HG03354 (cell line): ENCODE measurements at regions not wholly inside any gene's neighbourhood (a gene's known extent, or its start where the extent isn't known, plus 50 kb on each side); places are given as distances from the start of the nearest gene placed in this dataset.
"Not testable (repeated sequence)": the region's sequence is repeated elsewhere in the genome, so short reads cannot be mapped to it uniquely, and the experiment has no call there.

Source experiments
- ATAC-seq: cut with Tn5 transposase; IDR thresholded peaks from one replicate; pipeline ENCODE4 v1.9.1; 2021; ENCODE audit warnings: mild to moderate bottlenecking; ENCODE audit not compliant: unreplicated experiment, poor library complexity, severe bottlenecking

DNA sequence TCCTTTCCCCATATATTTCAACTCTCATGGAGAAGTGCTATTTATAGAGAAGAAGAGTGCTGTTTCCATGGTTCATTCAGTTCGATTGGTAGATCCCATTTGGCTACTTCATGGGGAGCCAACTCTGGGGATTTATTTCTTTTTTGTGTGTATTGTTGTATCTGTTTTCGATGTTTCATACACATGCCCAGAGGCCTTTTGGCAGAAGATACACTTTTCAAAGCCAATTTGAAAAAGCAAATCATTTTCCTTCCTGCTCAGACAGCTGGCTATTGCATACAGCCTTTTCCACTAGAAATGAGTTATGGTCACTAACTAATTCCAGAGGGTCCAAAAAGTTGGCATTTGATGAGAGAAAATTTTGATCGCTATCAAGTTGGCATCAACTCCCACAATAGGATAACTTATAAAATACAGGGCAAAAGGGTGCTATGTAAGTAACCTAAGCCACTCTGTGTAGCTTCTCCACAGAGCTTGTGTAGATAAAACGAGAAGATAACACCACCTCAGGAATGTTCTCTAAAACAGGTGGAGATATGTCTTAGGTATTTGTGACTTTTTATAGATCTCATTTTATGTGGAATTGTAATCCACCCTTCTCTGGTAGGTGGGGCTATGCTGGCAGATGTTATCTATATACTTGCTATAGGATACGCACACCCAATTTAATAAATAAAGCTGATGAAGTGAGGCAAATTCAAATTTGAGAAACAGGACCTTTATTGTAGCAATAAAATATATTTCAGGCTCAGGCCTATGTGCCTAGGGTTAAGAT lies 798.5 kb downstream of the SATB2 start:
- ATAC-seq = no peak

DNA sequence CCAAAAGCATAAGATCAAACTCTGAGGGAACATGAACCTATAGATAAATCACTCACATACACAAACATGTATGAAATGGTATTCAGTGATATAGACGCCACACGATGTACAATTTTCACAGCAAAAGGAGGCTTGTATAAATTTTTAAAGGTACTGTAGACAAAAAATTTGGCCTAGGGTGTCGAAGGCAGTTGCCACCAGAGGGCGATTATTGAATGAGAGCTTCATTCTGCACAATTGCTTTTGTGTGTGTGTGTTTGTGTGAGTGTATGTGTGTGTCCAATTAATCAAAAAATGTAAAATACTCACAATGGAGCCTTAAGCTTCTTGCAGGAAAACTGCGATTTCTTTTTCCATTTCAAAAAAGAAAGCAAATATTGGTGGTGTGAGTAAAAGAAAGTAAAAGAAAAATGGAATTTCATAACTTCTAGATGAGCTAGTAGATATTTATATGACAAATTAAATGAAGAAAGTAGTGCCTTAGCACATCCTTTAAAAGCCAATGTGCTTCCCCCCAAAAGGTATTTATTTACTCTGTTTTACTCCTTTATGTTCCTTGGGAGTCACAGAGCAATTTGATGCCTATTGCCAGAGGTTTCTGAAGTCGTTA lies 800.1 kb downstream of the SATB2 start:
- ATAC-seq = no peak

DNA sequence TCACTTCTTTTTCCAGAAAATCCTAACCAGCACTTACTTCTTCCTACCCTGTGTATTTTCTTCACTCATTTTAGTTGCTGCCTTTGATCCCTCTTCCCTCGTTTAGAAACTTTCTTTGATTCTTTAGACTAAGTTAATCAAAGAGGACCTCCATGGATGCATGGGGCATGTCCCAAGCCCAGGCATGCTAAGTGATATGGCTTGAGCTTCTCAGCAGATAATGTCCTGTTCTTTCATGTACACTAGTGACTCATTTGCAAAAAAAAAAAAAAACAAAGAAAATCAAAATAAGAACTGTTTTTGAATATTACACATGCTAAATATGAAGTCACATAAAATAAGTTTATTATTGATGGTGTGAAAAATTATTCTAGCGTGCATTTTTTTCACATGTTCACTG lies 800.9 kb downstream of the SATB2 start:
- ATAC-seq = no peak

DNA sequence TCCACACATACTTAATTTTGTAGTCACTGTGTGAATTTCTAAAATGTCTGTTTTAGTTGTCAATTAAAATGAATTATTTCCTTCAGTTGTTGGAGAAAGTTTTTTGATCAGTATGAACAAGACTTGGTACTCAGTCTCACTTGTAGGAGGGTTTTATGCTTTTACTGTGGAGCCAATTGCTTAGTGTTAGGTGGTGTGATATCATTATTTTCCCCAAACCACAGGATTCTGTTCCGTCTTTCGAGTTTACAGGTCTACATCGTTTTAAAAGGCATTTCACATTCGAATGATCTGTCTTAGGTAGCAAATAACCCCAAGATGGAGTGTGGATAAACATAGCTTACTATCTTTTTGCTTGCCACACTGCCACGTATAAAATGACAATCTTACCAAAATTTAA lies 803.1 kb downstream of the SATB2 start:
- ATAC-seq = no peak

DNA sequence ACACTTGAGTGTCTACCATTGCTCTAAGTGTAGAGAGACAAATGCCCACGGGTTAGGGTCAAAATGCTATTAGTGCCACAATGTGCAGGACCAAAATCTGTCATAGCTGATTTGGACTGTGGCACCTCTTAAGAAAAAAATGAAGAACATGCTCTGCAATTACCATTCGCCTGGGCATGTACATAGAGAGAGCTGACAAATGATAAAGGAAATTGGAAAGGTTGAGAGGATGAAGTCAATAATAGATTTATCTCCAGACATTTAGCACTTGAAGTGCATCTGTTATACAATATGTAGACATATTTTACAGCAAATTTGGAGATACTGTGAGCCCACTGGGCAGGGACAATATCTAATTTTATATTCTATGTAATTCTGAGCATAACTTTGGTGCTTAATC lies 804.4 kb downstream of the SATB2 start:
- ATAC-seq = no peak

DNA sequence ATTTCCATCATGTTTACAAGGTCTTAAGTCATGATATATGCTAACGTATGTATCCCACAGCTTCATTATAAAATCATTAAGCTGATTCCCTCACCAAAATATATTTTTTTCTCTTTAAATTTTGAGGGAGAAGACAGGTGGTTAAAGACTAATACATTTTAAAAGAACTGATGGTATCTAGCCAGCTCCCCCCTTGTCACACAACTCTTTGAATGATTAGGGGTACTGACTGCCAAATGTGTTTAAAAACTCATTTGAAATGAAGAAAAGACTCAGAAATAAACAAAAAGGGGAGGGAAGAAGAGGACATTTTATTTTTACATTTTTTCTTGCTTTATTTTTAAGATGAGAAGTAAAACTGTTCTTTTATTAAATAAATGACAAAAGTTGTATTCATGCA lies 805.3 kb downstream of the SATB2 start:
- no peak for ATAC-seq

DNA sequence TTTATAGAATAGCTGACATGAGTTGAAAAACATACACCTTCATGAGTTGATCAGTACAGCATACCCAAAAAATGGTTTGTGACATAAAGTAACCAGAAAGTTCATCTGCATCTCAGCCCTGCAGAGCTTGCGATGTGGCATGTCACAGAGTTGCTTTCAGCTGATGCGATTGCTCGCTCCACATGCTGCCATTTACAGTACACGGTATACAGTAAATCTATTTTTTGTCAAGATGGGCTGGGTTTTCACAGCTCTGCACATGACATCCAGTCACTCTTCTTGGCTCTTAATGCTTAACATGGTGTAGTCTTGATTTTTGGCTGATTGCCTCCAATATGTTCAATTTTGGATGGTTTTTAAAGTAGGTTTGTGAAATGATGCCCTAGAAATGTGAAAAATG lies 811.9 kb downstream of the SATB2 start:
- no peak for ATAC-seq

DNA sequence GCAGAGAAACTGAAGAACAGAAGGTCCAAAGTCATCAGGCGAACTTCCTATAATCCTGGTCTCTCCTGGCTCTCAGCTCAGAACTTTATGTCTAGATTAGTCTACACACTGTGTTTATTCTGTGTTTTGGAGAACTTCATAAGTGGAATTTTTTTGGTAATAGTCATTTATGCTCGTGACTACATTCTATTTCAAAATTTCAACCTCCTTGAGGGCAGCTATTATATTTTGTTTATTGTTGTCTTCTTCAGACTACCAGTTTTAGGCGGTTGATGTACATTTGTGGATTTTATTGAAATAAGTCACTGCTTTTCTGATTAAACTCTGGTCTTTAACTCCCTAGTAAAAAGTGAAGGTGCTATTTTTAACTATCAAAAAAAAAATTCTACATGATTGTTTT lies 816.6 kb downstream of the SATB2 start:
- ATAC-seq = no peak

DNA sequence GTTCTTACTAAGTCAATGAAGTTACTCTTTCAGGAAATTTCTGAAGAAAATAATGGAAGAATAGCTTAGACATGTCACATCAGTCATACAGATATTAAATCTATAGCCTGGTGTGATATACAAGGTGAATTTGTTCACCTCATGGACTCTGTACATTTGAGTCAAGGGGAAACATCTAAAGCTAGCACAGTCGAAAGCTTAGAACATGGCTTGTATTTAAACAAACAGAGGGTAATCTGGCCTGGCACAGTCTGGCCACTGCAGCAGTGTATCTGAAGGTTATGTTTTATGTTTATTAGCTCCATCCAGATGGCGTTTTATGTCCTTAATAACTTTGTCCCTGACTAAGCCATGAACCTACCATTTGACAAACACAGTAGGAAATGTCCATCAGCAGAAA lies 817.3 kb downstream of the SATB2 start:
- no peak for ATAC-seq

DNA sequence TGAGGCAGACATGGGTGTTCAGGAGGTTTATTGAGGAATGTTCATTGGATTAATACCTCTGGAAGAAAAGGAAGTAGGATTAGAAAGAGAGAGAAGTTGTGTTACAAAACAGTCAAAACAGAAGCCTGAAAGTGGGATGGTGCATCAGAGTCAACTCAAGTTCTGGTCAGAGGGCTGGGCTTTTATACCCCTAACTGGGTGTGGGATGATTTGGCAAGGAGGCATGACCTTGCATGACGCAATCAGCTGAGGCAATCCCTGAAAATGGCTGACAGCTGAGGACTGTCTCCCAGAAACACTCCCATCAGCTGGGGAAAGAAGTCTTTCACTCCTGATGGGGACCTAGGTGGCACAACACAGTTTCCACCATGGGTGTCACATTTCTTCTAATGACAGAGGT lies 818.2 kb downstream of the SATB2 start:
- no peak for ATAC-seq

DNA sequence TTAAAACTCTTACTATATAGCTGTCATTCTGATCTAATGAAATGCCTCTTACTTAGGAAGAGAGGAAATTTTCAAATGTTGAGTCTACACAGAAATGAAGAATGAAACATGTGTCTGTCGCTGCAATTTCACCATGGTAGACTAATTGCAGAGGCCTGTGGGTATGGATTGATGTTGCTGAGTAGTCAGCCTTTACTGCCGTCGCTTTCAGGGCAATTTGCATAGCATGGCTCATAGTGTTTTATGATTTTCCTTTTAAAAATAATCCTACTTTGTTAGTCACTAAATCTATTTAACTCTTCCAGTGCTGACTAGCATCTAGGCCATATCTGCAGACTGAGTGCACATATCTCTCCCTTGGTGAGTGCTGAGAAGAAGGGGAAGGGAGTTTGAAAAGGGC lies 819.2 kb downstream of the SATB2 start:
- no peak for ATAC-seq

DNA sequence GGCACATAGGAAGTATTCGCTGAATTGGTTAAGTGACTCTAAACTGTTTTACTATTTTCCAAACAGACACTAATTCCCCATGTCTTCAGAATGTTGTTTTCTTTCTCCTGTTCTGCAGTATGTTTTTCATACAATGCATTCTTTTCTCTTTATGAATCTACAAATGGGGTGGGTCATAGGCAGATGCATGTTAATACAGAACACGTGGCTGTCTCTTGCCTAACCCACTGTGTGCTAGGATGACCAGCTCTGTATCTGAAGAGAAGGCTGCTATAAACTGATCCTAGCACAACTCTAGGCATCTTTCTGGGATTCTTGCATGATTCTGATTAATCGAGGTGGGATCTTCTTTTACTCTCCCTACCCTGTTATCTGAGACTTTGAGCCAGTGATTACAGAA lies 826.0 kb downstream of the PLCL1 start:
- ATAC-seq = no peak

DNA sequence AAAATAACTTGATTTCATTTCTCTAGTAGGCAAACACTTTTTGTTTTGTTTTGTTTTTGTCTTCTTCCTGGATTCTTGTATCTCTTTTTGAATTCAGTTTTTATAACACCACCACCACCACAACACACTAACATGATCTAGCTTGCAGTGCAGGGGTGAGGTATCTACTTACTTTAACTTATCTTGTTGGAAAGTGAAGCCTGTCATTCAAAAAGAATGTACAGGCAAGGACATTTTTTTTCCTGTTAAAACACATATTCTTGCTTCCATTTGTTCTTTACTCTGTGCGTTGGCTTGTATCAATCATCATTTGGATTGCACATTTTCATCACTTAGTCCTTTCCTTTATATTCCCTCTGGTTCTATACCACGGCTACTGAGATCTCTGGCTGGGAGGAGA lies 824.2 kb downstream of the PLCL1 start:
- no peak for ATAC-seq

DNA sequence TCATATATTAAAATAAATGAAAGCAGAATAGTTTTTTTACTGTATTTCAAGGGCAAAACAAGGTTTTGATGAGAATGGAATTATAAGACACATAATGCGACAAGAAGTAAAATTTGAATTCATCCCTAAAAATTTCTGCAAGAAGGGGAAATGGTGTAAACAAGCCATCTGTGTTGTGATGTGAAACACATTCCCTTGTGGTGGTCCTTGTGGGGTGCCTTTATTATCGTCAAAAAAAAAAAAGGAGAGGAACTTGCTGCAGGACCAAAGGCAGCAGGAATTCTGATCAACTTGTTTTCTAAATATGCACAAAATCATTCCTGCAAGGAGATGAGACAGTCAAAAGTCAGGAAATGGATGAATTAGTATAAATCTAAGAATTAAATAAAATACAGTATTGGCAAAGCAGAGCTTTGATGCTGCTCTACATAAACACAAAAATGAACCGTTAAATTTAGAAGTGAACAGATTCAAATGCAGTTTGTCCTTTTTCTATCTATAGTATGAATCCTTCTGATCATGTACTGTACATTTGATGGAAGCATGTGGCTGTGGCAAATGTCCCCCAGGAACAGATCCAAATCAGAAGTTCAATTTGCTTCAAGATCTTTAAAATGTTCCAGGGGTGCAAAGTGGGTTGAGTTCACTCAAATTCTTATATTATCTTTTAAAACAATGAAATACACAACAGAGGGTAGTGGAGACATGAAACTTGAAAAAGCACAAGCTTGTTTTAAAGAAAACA lies 818.8 kb downstream of the PLCL1 start:
- no peak for ATAC-seq

DNA sequence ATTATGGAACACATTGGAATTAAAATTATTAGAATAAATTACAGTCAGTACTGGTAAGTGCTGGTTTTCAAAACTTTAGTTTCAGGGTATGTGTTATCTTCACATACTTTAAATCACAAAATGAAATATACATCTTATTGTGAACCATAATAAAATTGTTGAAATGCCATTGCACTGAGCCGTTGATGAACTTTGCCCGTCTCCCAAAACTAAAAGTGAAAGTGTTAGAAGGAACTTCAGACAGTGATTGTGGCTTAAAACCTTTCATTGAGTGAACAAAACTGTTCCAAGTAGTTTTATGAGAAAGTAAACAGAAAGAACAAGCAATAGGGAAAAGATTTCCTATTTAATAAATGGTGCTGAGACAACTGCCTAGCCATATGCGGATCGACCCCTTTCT lies 811.6 kb downstream of the PLCL1 start:
- no peak for ATAC-seq

DNA sequence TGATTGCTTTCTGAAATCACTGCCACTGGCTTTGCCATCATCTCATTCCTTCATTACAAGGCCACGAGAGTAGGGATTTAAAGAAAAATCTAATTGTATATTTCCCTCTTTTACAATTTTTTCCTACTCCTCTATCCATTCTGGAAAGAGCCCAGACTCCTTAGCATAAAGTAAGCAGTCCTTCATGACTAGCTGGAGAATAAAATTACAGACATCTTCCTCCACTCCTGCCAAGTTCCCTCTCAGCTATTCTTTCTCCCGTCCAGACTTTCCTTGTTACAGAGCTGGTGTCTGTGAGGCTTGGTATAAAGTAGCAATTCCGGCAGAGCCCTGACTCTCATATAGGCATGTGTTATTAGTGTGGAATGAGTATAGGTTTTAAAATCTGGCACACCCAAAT lies 806.8 kb downstream of the PLCL1 start:
- no peak for ATAC-seq

DNA sequence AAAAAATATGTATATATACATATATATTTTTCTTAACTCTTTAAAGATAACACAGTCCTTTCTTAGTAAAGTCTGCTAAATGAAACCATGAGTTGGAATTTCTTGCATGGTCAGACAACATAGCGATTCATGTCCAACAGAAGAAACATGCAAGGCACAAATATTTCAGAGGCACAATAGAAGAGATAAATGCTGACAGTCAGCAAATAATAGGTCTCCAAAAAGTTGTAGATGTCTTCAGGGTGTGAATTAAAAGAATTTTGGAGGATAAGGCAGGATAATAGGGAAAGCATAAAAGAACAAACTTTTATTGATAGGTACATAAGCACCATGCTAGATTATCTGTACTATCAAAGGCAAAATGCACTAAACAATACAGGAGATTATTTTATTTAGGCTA lies 800.2 kb downstream of the PLCL1 start:
- ATAC-seq = no peak

DNA sequence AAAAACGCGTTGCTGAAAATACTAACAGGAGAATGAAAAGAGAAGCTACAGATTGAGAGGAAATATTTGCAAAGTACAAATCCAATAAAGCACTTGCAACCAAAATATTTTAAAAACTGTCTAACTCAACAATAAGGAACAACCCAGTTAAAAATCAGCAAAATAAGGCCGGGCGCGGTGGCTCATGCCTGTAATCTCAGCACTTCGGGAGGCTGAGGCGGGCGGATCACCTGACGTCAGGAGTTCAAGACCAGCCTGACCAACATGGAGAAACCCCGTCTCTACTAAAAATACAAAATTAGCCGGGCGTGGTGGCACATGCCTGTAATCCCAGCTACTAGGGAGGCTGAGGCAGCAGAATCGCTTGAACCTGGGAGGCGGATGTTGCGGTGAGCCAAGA lies 798.6 kb downstream of the PLCL1 start:
- ATAC-seq = not testable (repeated sequence)

DNA sequence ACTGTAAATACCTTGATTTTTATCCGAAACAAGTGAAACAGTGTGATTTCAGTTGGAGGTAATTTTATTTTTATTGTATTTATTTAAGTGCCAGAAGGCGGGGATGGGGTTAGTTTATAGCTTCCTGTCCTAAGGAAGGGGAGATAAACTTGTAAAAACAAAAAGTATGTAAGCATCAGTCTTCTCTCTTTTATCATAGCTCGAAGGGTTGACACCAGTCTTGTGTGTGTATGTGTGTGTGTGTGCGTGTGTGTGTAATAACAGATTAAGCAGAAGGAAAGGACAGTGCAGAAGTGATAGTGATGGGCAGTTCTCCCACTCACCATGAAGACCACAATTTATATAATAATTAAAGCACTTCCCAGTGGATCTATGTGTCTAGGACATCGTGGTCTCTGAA lies 793.3 kb downstream of the PLCL1 start:
- ATAC-seq = no peak

DNA sequence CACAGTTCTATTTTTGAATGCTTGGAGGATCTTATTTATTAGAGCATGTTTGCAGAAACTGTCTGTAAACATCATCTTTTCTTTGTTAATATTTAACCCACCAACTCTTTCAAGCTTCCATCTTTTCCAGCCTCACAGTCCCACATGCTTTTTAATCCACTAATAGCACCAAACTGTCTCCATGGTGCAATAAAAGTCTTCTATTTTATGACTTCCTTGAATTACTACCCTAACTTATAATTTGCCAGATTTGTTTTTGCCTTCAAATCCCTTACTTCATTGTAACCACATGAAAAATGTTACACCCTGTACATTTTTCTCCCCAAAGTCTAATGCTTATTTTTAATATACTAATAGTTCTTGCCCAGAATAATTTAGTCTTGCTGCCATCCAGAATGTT lies 792.6 kb downstream of the PLCL1 start:
- no peak for ATAC-seq

DNA sequence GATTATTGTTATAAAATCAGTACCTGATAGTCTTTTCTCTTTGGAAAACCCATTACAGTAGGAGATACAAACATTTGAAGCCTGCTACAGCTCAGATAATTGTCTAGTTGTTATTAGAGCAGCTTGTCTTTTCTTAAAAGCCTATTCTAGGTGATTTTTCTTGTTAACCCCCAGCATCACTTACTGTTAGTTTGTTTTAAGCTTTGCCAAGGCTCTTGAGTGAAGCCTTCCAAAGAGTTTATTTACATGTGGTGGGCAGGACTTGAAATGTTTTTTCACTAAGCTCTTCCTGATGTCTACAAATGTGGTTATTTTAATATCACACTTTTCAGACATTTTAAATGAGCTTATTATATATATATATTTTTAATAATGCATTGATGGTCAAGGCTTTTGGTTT lies 791.3 kb downstream of the PLCL1 start:
- no peak for ATAC-seq
